Suprapubic skin (tissue), 4 donors: ENCODE measurements at regions not wholly inside any gene's neighbourhood (a gene's known extent, or its start where the extent isn't known, plus 50 kb on each side); places are given as distances from the start of the nearest gene placed in this dataset.

ENCODE experiments used
- DNase-seq, 2 donors: peaks; one replicate each; pipeline ENCODE4 v3.0.0-alpha.2; 2019; ENCODE audit warnings: low spot score in 2 of 2
- H3K27ac ChIP-seq: fragments of 200-600 bp; sonication (generic); one replicate; pipeline ENCODE4 v1.5.1; 2019
- H3K27me3 ChIP-seq: fragments of 200-600 bp; sonication (generic); one replicate; pipeline ENCODE4 v1.5.1; 2019
- H3K36me3 ChIP-seq: fragments of 200-600 bp; sonication (generic); one replicate; pipeline ENCODE4 v1.5.1; 2019
- H3K4me1 ChIP-seq: fragments of 200-600 bp; sonication (generic); one replicate; pipeline ENCODE4 v1.5.1; 2019
- H3K4me3 ChIP-seq: fragments of 200-600 bp; sonication (generic); one replicate; pipeline ENCODE4 v1.5.1; 2019; ENCODE audit warnings: mild to moderate bottlenecking
- H3K9me3 ChIP-seq: fragments of 200-600 bp; sonication (generic); one replicate; pipeline ENCODE4 v1.5.1; 2019
- CTCF ChIP-seq, 2 donors: fragments of 200-600 bp in 1 of 2; fragments of 450-650 bp in 1 of 2; sonication (generic) in 1 of 2; IDR thresholded peaks; one replicate each; pipeline ENCODE4 v1.5.1; 2016 to 2019; ENCODE audit warnings: antibody characterized with exemption in 2 of 2, mild to moderate bottlenecking in 1 of 2, moderate library complexity in 1 of 2
- EP300 ChIP-seq: sonication (generic); formaldehyde crosslinking; IDR thresholded peaks from one replicate; pipeline ENCODE4 v1.6.1; 2017; ENCODE audit warnings: antibody characterized with exemption
- POLR2A ChIP-seq, 2 donors: fragments of 450-650 bp; IDR thresholded peaks; one replicate each; pipeline ENCODE4 v1.6.1; 2017; ENCODE audit warnings: antibody characterized with exemption in 2 of 2, mild to moderate bottlenecking in 2 of 2, moderate library complexity in 2 of 2
- POLR2AphosphoS5 ChIP-seq, 3 donors: sonication (generic); formaldehyde crosslinking; IDR thresholded peaks; one replicate each; pipeline ENCODE4 v1.6.1; 2017; ENCODE audit warnings: antibody characterized with exemption in 3 of 3
- WGBS: methylation state at CpG from one replicate; pipeline ENCODE4 v1.1.5; 2018; 5-methylcytosine and 5-hydroxymethylcytosine counted together

- Histone ChIP-seq H3K4me3 (no peak overlapping the region), H3K36me3 (no peaks in the 10 kb centered on the region), H3K4me1 (peaks cover 5% of the 10 kb centered on the region), H3K27ac (no peak overlapping the region), H3K9me3 (no peaks in the 10 kb centered on the region), H3K27me3 (no peaks in the 10 kb centered on the region)
- no peak for TF ChIP-seq POLR2A (IDR thresholded peaks at IDR 0.05)
- no peak for TF ChIP-seq CTCF (IDR thresholded peaks at IDR 0.05)
- TF ChIP-seq EP300: no peak
- no peak for TF ChIP-seq POLR2AphosphoS5 (IDR thresholded peaks at IDR 0.05)
- no peak for DNase-seq
- 88% methylated on average over 3 of the region's 3 CpGs for whole genome bisulfite sequencing
Observed at GRCh38 chr12:42774238-42774637, 184.7 kb upstream of the PRICKLE1 start.

- H3K36me3 ChIP-seq: no peaks in the 10 kb centered on the region
- H3K27ac ChIP-seq: no peak overlapping the region
- H3K27me3 ChIP-seq: no peaks in the 10 kb centered on the region
- H3K4me3 ChIP-seq: no peak overlapping the region
- no peaks in the 10 kb centered on the region for H3K9me3 ChIP-seq
- TF ChIP-seq POLR2AphosphoS5 (IDR thresholded peaks at IDR 0.05) (no peak), POLR2A (IDR thresholded peaks at IDR 0.05) (no peak), EP300 (no peak), CTCF (IDR thresholded peaks at IDR 0.05) (no peak)
- H3K4me1 ChIP-seq: no peaks in the 10 kb centered on the region
- no peak for DNase-seq
- 87% methylated on average over 3 of the region's 3 CpGs for WGBS
Observed at GRCh38 chr12:42770261-42770660, 180.7 kb upstream of the PRICKLE1 start.

GRCh38 chr12:42769455-42769854, 179.9 kb upstream of the PRICKLE1 start:
- Histone ChIP-seq H3K27ac (no peak overlapping the region), H3K27me3 (no peaks in the 10 kb centered on the region), H3K4me3 (no peak overlapping the region), H3K36me3 (no peaks in the 10 kb centered on the region), H3K9me3 (no peaks in the 10 kb centered on the region), H3K4me1 (no peaks in the 10 kb centered on the region)
- 17% methylated on average over 1 of the region's 1 CpG for WGBS
- no peak for TF ChIP-seq CTCF (IDR thresholded peaks at IDR 0.05)
- TF ChIP-seq POLR2A (IDR thresholded peaks at IDR 0.05): no peak
- TF ChIP-seq EP300: no peak
- TF ChIP-seq POLR2AphosphoS5 (IDR thresholded peaks at IDR 0.05): no peak
- DNase-seq: no peak

GRCh38 chr12:42767998-42768397, 178.5 kb upstream of the PRICKLE1 start:
- TF ChIP-seq EP300: no peak
- TF ChIP-seq CTCF (IDR thresholded peaks at IDR 0.05): no peak
- TF ChIP-seq POLR2A (IDR thresholded peaks at IDR 0.05): no peak
- TF ChIP-seq POLR2AphosphoS5 (IDR thresholded peaks at IDR 0.05): no peak
- H3K9me3 ChIP-seq: no peaks in the 10 kb centered on the region
- 88% methylated on average over 4 of the region's 4 CpGs for WGBS

GRCh38 chr12:42767326-42767954, 177.9 kb upstream of the PRICKLE1 start:
- Histone ChIP-seq H3K9me3 (no peaks in the 10 kb centered on the region), H3K4me3 (no peak overlapping the region), H3K4me1 (no peaks in the 10 kb centered on the region), H3K36me3 (no peaks in the 10 kb centered on the region), H3K27ac (no peak overlapping the region), H3K27me3 (no peaks in the 10 kb centered on the region)
- DNase-seq: no peak
- no peak for TF ChIP-seq POLR2AphosphoS5 (IDR thresholded peaks at IDR 0.05)
- TF ChIP-seq EP300: no peak
- no peak for TF ChIP-seq CTCF (IDR thresholded peaks at IDR 0.05)
- no peak for TF ChIP-seq POLR2A (IDR thresholded peaks at IDR 0.05)
- 91% methylated on average over 7 of the region's 7 CpGs for WGBS

More at GRCh38 chr12:42767998-42768397, 178.5 kb upstream of the PRICKLE1 start:
- Histone ChIP-seq H3K36me3 (no peaks in the 10 kb centered on the region), H3K4me1 (no peaks in the 10 kb centered on the region), H3K4me3 (no peak overlapping the region), H3K27ac (no peak overlapping the region), H3K27me3 (no peaks in the 10 kb centered on the region)
- no peak for DNase-seq
